ENCODE measurements at regions not wholly inside any gene's neighbourhood (a gene's known extent, or its start where the extent isn't known, plus 50 kb on each side); places are given as distances from the start of the nearest gene placed in this dataset.

GRCh38 chr2:185610301-185610700 is 128.3 kb upstream of the FSIP2 start:
- no peak for TF ChIP-seq CTCF (IDR thresholded peaks at IDR 0.05; ENCODE audit: poor library complexity)
- TF ChIP-seq EZH2 (IDR thresholded peaks at IDR 0.05; ENCODE audit: borderline replicate concordance) = no peak
- TF ChIP-seq EZH2phosphoT487 (IDR thresholded peaks at IDR 0.05; ENCODE audit: low read depth, severe bottlenecking, unreplicated experiment) = no peak

Measured in hepatocyte (in vitro differentiated cells).